RWPE1 (cell line): ENCODE measurements at regions not wholly inside any gene's neighbourhood (a gene's known extent, or its start where the extent isn't known, plus 50 kb on each side); places are given as distances from the start of the nearest gene placed in this dataset.

ENCODE experiments used
- CTCF ChIA-PET: fragments of 350-600 bp; sonication (Branson Sonifier 250); formaldehyde crosslinking; extraction: SDS; loops from one replicate; lab custom pipeline; 2021; lab: Yijun Ruan, JAX
- POLR2A ChIA-PET: fragments of 400-600 bp; formaldehyde crosslinking; extraction: SDS; loops from one replicate; lab custom pipeline; 2020; ENCODE audit warnings: antibody characterized with exemption; ENCODE audit not compliant: low non-redundant PET; lab: Yijun Ruan, JAX
- DNase-seq: peaks from one replicate; pipeline ENCODE4 v3.0.0; 2012; ENCODE audit warnings: low spot score
- H3K27ac ChIP-seq: fragments of 450-650 bp; 2 replicates; pipeline ENCODE4 v1.5.1; 2017
- TF ChIP-seq, protein P1 (sequence below): fragments of 450-650 bp; conservative IDR thresholded peaks from 2 replicates; pipeline ENCODE4 v1.5.1; 2017; ENCODE audit warnings: low read depth, mild to moderate bottlenecking

DNA sequence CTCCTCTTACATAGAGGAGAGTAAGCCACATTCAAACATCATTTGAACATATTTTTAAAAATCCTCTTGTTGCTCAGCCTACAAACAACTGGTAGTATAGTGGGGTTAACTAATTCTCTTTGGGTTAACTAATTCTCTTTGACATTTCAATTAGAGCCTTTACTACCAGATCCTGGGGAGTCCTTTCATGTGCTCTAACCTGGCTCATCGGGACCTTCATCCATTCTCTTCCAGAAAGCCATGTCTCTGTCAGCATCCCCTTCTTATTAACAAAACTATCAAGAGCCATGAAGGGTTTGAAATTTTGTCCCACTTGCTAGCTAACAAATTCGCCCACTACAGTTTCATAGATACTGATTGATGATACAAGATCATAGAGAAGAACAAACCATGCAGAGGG, 349.8 kb upstream of the PABPC4L start:
- ChIA-PET CTCF (interaction anchor here (0.7 kb wide), 1 partner anchor 67 kb away, joined by 3 read pairs; no protein-coding TSS in a partner anchor), POLR2A (no interaction called here)
- no peak overlapping the region for H3K27ac ChIP-seq
- DNase-seq = no peak
- TF ChIP-seq, protein P1, sequence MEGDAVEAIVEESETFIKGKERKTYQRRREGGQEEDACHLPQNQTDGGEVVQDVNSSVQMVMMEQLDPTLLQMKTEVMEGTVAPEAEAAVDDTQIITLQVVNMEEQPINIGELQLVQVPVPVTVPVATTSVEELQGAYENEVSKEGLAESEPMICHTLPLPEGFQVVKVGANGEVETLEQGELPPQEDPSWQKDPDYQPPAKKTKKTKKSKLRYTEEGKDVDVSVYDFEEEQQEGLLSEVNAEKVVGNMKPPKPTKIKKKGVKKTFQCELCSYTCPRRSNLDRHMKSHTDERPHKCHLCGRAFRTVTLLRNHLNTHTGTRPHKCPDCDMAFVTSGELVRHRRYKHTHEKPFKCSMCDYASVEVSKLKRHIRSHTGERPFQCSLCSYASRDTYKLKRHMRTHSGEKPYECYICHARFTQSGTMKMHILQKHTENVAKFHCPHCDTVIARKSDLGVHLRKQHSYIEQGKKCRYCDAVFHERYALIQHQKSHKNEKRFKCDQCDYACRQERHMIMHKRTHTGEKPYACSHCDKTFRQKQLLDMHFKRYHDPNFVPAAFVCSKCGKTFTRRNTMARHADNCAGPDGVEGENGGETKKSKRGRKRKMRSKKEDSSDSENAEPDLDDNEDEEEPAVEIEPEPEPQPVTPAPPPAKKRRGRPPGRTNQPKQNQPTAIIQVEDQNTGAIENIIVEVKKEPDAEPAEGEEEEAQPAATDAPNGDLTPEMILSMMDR = no peak

DNA sequence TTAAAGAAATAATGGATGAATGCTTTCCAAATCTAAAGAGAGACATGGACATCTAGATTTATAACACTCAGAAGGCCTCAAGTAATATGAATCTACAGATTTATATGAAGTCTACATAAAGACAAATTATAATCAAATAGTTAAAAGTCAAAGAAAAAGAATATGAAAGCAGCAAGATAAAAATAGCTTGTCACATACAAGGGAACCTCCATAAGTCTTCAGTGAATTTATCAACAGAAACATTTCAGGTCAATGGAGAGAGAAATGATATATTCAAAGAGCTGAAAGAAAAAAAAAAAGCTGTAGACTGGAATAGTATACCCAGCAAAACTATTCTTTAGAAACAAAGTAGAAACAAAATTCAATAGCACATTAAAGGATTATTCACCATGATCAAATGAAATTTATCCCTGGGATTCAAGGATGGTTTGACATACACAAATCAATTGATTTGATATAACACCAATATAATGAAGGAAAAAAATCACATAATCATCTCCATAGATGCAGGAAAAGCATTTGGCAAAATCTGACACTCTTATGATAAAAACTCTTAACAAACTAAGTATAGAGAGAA, 346.6 kb upstream of the PABPC4L start:
- H3K27ac ChIP-seq = no peak overlapping the region
- POLR2A ChIA-PET = no interaction called here
- CTCF ChIA-PET = no interaction called here
- TF ChIP-seq, protein P1 = no peak
- DNase-seq = no peak

DNA sequence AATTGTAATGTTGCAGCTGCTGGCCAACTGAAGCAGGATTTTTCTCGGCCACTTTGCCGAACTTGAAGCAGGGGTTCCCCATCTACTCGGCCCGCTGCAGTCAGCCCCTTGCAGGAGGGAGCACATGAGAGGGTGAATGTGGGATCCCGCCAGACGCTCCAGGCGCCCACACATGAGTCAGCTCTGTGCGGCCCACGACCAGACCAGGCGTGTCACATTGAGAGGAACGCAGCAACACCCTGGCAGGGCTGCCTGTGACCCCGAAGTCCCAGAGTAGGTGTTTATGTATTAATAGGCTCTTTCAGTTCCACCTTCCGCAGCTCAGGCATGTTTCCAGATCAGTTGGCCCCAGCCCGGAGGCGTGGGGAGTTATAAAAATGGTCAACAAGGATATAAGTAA, 344.7 kb upstream of the PABPC4L start:
- DNase-seq = no peak
- POLR2A ChIA-PET = no interaction called here

DNA sequence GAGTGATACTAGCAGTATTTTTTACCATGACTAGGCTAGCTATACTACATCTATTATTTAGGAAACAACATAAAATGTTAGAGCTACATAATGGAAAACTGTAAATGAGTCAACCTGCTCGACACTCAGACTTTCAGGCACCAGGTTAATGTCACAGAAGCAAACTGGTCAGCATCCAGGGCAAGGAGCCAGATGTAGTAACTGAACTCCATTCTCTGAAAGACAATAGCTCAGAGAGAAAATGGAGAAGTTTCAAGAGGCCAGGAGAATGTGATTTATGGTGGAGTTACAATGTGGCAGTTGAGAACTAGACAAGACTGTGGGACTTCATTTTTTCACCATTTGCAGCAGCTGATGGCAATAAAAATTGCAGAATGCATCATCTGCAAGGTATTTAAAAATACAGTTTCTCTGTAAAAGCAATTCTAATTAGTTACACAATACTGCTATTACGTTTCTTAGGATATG, 342.7 kb upstream of the PABPC4L start:
- no peak overlapping the region for H3K27ac ChIP-seq
- TF ChIP-seq, protein P1 = no peak
- POLR2A ChIA-PET = no interaction called here
- CTCF ChIA-PET = no interaction called here
- DNase-seq = no peak

More for the DNA sequence above, 344.7 kb upstream of the PABPC4L start:
- H3K27ac ChIP-seq = no peak overlapping the region
- TF ChIP-seq, protein P1 = no peak
- CTCF ChIA-PET = interaction anchor here (0.6 kb wide), 1 partner anchor 114 kb away, joined by 3 read pairs; no protein-coding TSS in a partner anchor

DNA sequence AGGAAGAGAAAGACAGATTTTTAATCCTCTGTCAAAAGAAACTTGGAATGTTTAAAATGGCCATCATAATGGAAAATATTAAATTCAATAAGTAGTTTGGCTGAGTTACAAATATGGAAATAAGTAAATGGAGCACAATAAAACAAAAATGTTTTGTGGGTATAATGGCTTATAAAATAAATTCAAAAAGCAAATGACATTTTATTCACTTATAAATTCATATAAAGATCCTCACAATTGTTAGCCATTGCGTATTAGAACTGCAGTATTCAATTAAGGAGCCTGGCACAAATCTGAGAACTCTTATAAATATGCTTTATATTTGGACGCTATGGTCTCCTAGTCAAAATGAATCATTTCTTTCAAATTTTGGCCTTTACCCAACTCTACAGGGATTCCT, 339.0 kb upstream of the PABPC4L start:
- POLR2A ChIA-PET = no interaction called here
- DNase-seq = no peak
- CTCF ChIA-PET = interaction anchor here (0.7 kb wide), 1 partner anchor 193 kb away, joined by 5 read pairs; no protein-coding TSS in a partner anchor
- H3K27ac ChIP-seq = no peak overlapping the region
- TF ChIP-seq, protein P1 = no peak

DNA sequence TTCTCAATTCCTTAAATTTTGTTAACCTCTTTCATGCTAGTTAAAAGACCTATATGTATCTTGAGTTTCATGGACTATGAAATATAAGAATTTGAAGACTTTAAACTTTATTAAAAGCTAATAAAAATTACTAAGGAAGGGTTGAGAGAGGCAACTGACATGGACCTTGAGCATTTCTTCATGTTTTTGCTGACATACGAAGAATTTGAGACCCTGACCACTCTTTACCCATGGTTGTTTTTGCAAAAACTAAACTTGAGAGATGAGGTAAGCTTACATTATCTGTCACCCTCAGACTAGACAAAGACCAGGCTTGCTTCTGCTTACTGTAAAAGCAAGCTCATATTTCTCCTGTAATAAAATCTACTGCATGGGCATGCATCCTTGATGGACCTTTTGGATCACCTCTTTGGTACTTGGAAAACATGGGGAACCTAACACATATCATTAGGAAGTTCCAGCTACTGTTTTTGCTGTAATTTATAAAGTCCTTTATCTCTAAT, 338.2 kb upstream of the PABPC4L start:
- TF ChIP-seq, protein P1 = no peak
- CTCF ChIA-PET = interaction anchor here (0.7 kb wide), 1 partner anchor 194 kb away, joined by 5 read pairs; no protein-coding TSS in a partner anchor
- H3K27ac ChIP-seq = no peak overlapping the region
- DNase-seq = no peak
- POLR2A ChIA-PET = no interaction called here
